ENCODE measurements at regions not wholly inside any gene's neighbourhood (a gene's known extent, or its start where the extent isn't known, plus 50 kb on each side); places are given as distances from the start of the nearest gene placed in this dataset.

GRCh38 chr14:56899829-56900228 is 89.5 kb upstream of the OTX2 start:
- TF ChIP-seq POLR2AphosphoS5 (IDR thresholded peaks at IDR 0.05), result no peak
- no peak for TF ChIP-seq CTCF (IDR thresholded peaks at IDR 0.05)
